SK-N-SH treated with all-trans-retinoic acid at 6 μM for 48 hours (cell line): ENCODE measurements at regions not wholly inside any gene's neighbourhood (a gene's known extent, or its start where the extent isn't known, plus 50 kb on each side); places are given as distances from the start of the nearest gene placed in this dataset.

Experiments used
- ATAC-seq: fragments of 200-7000 bp; cut with Tn5 transposase; 3 replicates; pipeline ENCODE4 v1.9.1; 2020; ENCODE audit warnings: mild to moderate bottlenecking, moderate library complexity
- ARNTL ChIP-seq: fragments of 450-650 bp; formaldehyde crosslinking; IDR thresholded peaks from 2 replicates; pipeline ENCODE4 v1.5.0; 2020; ENCODE audit warnings: low read depth, mild to moderate bottlenecking, moderate library complexity, borderline replicate concordance
- BACH2 ChIP-seq: fragments of 250-450 bp; sonication (Bioruptor Pico); IDR thresholded peaks from 2 replicates; pipeline ENCODE4 v1.9.0; 2021; ENCODE audit warnings: mild to moderate bottlenecking, borderline replicate concordance
- ESRRG ChIP-seq: fragments of 250-450 bp; sonication (Bioruptor Pico); IDR thresholded peaks from 2 replicates; pipeline ENCODE4 v1.6.1; 2021; ENCODE audit warnings: mild to moderate bottlenecking
- GLIS3 ChIP-seq: fragments of 250-450 bp; sonication (Bioruptor Pico); IDR thresholded peaks from 2 replicates; pipeline ENCODE4 v1.5.0; 2020; ENCODE audit warnings: mild to moderate bottlenecking, moderate library complexity
- ISL1 ChIP-seq: fragments of 250-450 bp; sonication (Bioruptor Pico); IDR thresholded peaks from 2 replicates; pipeline ENCODE4 v2.1.2; 2022; ENCODE audit warnings: mild to moderate bottlenecking, moderate library complexity
- OSR1 ChIP-seq: fragments of 250-450 bp; sonication (Bioruptor Pico); IDR thresholded peaks from 2 replicates; pipeline ENCODE4 v1.8.0; 2022; ENCODE audit warnings: moderate library complexity, mild to moderate bottlenecking, inconsistent platforms
- PPARA ChIP-seq: fragments of 250-450 bp; sonication (Bioruptor Pico); IDR thresholded peaks from 2 replicates; pipeline ENCODE4 v1.5.0; 2020; ENCODE audit warnings: mild to moderate bottlenecking, borderline replicate concordance
- RARB ChIP-seq: fragments of 250-450 bp; sonication (Bioruptor Pico); IDR thresholded peaks from 2 replicates; pipeline ENCODE4 v1.8.0; 2021; ENCODE audit warnings: mild to moderate bottlenecking, moderate library complexity
- ZFP3 ChIP-seq: fragments of 250-450 bp; sonication (Bioruptor Pico); IDR thresholded peaks from 2 replicates; pipeline ENCODE4 v1.5.0; 2020; ENCODE audit warnings: mild to moderate bottlenecking, moderate library complexity
- ZNF565 ChIP-seq: fragments of 450-650 bp; formaldehyde crosslinking; conservative IDR thresholded peaks from 2 replicates; pipeline ENCODE4 v1.5.0; 2020; ENCODE audit warnings: low read depth, mild to moderate bottlenecking, moderate library complexity
- TF ChIP-seq, protein P1 (sequence below): fragments of 250-450 bp; sonication (Bioruptor Pico); IDR thresholded peaks from 2 replicates; pipeline ENCODE4 v1.8.0; 2021; ENCODE audit warnings: low read depth, mild to moderate bottlenecking, moderate library complexity, borderline replicate concordance
- TF ChIP-seq, protein P2 (sequence below): fragments of 250-450 bp; sonication (Bioruptor Pico); IDR thresholded peaks from 2 replicates; pipeline ENCODE4 v1.5.1; 2021; ENCODE audit warnings: mild to moderate bottlenecking, moderate library complexity

GRCh38 chr20:24368253-24368652 is 101.2 kb upstream of the SYNDIG1 start:
- ATAC-seq = no peak
- TF ChIP-seq, protein P1, sequence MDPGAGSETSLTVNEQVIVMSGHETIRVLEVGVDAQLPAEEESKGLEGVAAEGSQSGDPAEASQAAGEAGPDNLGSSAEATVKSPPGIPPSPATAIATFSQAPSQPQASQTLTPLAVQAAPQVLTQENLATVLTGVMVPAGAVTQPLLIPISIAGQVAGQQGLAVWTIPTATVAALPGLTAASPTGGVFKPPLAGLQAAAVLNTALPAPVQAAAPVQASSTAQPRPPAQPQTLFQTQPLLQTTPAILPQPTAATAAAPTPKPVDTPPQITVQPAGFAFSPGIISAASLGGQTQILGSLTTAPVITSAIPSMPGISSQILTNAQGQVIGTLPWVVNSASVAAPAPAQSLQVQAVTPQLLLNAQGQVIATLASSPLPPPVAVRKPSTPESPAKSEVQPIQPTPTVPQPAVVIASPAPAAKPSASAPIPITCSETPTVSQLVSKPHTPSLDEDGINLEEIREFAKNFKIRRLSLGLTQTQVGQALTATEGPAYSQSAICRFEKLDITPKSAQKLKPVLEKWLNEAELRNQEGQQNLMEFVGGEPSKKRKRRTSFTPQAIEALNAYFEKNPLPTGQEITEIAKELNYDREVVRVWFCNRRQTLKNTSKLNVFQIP (CRISPR knock-in tag) = no peak
- TF ChIP-seq, protein P2, sequence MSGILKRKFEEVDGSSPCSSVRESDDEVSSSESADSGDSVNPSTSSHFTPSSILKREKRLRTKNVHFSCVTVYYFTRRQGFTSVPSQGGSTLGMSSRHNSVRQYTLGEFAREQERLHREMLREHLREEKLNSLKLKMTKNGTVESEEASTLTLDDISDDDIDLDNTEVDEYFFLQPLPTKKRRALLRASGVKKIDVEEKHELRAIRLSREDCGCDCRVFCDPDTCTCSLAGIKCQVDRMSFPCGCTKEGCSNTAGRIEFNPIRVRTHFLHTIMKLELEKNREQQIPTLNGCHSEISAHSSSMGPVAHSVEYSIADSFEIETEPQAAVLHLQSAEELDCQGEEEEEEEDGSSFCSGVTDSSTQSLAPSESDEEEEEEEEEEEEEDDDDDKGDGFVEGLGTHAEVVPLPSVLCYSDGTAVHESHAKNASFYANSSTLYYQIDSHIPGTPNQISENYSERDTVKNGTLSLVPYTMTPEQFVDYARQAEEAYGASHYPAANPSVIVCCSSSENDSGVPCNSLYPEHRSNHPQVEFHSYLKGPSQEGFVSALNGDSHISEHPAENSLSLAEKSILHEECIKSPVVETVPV (CRISPR knock-in tag) = no peak
- TF ChIP-seq ZFP3 (CRISPR knock-in tag) (no peak), GLIS3 (CRISPR knock-in tag) (no peak), BACH2 (no peak), RARB (CRISPR knock-in tag) (no peak), PPARA (CRISPR knock-in tag) (no peak)

GRCh38 chr20:24366336-24367004 is 103.0 kb upstream of the SYNDIG1 start:
- no peak for ATAC-seq
- no peak for TF ChIP-seq ISL1 (CRISPR knock-in tag)
- TF ChIP-seq RARB (CRISPR knock-in tag) = no peak
- TF ChIP-seq, protein P2 (CRISPR knock-in tag) = no peak
- TF ChIP-seq ARNTL (CRISPR knock-in tag) = no peak
- no peak for TF ChIP-seq ZNF565 (CRISPR knock-in tag)
- TF ChIP-seq, protein P1 (CRISPR knock-in tag) = no peak

GRCh38 chr20:24365670-24366069 is 103.8 kb upstream of the SYNDIG1 start:
- no peak for ATAC-seq
- TF ChIP-seq, protein P2 (CRISPR knock-in tag) = no peak
- TF ChIP-seq ISL1 (CRISPR knock-in tag) = no peak
- TF ChIP-seq, protein P1 (CRISPR knock-in tag) = no peak

DNA sequence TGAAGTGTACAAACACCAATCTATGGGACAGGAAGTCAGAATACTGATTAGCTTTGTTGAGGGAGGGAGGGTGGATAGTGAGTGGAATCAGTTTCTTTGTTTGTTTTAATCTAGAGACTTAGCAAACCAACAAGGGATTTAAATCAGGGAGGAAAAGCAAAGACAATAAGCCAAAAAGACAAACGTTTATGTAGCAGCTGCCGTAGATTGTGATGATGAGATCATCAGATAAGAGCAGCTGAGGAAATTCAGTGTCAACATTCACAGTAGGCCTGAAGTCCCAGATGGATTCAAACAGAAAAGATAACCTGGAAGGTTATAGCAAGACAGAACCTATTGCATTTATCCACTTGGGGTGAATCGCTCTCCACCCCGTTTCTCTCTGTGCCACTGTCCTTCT is 104.9 kb upstream of the SYNDIG1 start:
- no peak for TF ChIP-seq RARB (CRISPR knock-in tag)
- no peak for TF ChIP-seq ESRRG (CRISPR knock-in tag)
- TF ChIP-seq, protein P2 (CRISPR knock-in tag) = no peak
- no peak for ATAC-seq

- ATAC-seq = no peak
- TF ChIP-seq OSR1 (no peak), ESRRG (CRISPR knock-in tag) (no peak), RARB (CRISPR knock-in tag) (no peak)
- TF ChIP-seq, protein P2 (CRISPR knock-in tag) = no peak
- TF ChIP-seq, protein P1 (CRISPR knock-in tag) = no peak
- TF ChIP-seq, all 23 proteins: peak for 0
These were observed 106.4 kb upstream of the SYNDIG1 start for GRCh38 chr20:24363031-24363430.
